ENCODE measurements at regions not wholly inside any gene's neighbourhood (a gene's known extent, or its start where the extent isn't known, plus 50 kb on each side); places are given as distances from the start of the nearest gene placed in this dataset.
"Not testable (repeated sequence)": the region's sequence is repeated elsewhere in the genome, so short reads cannot be mapped to it uniquely, and the experiment has no call there.

DNA sequence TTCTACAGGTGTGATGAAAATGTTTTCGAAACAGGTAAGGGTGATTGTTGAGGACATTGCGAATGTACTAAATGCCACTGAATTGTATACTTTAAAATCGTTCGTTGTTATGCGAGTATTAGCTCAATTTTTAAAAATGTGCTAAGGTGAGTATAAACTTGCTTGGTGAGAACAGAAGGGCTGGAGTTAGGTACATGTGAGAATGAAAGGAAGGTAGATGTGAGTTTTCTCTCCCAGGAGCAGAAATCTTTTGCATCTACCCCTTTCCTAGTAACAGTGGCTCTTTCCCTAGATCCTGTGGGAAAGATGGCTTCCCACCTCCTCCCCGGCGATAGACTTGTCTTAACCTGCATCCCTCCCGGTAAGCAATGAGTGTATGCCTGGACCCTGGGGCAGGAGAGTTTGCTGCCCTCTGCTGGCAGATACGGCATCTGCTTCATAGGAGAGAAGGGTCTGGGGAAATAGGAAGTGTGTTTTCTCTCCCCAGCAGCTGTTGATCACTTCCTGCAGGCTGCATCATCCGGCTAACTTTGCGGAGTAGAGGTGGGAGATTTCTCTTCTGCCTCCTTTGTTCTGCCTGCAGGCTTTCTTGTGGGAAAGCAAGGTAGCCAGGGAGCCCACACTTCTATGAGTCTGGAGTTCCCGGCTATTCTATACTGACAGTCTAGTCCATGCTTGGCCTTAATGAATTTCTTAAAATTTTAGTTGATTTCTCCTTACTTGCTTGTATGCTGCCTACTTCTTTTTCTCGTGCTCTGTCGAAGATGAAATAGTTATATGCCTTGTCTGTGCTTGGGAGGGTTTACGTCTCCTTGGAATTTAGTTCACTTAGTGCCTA lies 373.3 kb upstream of the SEMA6A start:
- no peak overlapping the region for H3K27ac ChIP-seq (ENCODE audit: insufficient read length, low read depth, low read length)
- DNase-seq: peak; percentile 96
- no peak overlapping the region for H4K91ac ChIP-seq (ENCODE audit: insufficient read length, low read depth, low read length)
- no peak overlapping the region for H3K14ac ChIP-seq (ENCODE audit: insufficient read depth, low read length)
- peaks cover 8 to 15% of the 10 kb centered on the region in 2 experiments for H3K9me3 Mint-ChIP-seq
- H3K4ac ChIP-seq (ENCODE audit: low read depth, low read length): no peak overlapping the region
- no peaks in the 10 kb centered on the region for H3K9me3 ChIP-seq (ENCODE audit: control insufficient read depth, low read depth, low read length)
- H2BK20ac ChIP-seq (ENCODE audit: low read depth, low read length, poor library complexity, severe bottlenecking): no peak overlapping the region
- H3K79me2 ChIP-seq (ENCODE audit: insufficient read depth, low read length): no peaks in the 10 kb centered on the region
- no peak overlapping the region for H3K56ac ChIP-seq (ENCODE audit: insufficient read length, low read depth, low read length)
- H3K4me1 ChIP-seq (ENCODE audit: insufficient read depth, low read length): peaks cover 6% of the 10 kb centered on the region; the same call in 1 of the 2 replicates
- H2AFZ ChIP-seq (ENCODE audit: low read length): no peak overlapping the region
- H3T11ph ChIP-seq (ENCODE audit: low read length): no peak overlapping the region
- H3K4me3 Mint-ChIP-seq: no peak overlapping the region
- peaks cover 5 to 14% (median 7%) of the 10 kb centered on the region in 3 experiments; a peak in 4 of 7 replicates for H3K36me3 Mint-ChIP-seq (ENCODE audit: insufficient read depth in 1 of 3, low read depth in 3 of 3)
- H3K4me2 ChIP-seq (ENCODE audit: insufficient read depth, insufficient read length, low read length): no peak overlapping the region
- no peak overlapping the region for H4K5ac ChIP-seq (ENCODE audit: insufficient read length, low read depth, low read length)
- no peaks in the 10 kb centered on the region for H3K27me3 Mint-ChIP-seq (ENCODE audit: low read depth)
- peak overlapping the region in 2 of 3 experiments; percentile 10 to 26; a peak in 1 of 7 replicates for H3K27ac Mint-ChIP-seq
- no peak overlapping the region for H2BK12ac ChIP-seq (ENCODE audit: insufficient read length, low read depth, low read length)
- H3K27me3 ChIP-seq (ENCODE audit: insufficient read depth, low read length): no peaks in the 10 kb centered on the region
- no peaks in the 10 kb centered on the region for H3K23me2 ChIP-seq (ENCODE audit: insufficient read length, low read depth, low read length, poor library complexity, severe bottlenecking)
- H3K18ac ChIP-seq (ENCODE audit: insufficient read length, low read depth, low read length): no peak overlapping the region
- no peak overlapping the region for H4K8ac ChIP-seq (replicated peaks; ENCODE audit: insufficient read length, low read depth, low read length)
- no peak overlapping the region for H3K9ac ChIP-seq (ENCODE audit: extremely low read depth, insufficient read length, low read length)
- no peak overlapping the region for H3K23ac ChIP-seq (ENCODE audit: insufficient read length, low read depth, low read length)
- no peak overlapping the region for H2AK5ac ChIP-seq (ENCODE audit: insufficient read length, low read length)
- peaks cover 22 to 43% of the 10 kb centered on the region in 2 experiments for H3K4me1 Mint-ChIP-seq
- TF ChIP-seq, protein P1, sequence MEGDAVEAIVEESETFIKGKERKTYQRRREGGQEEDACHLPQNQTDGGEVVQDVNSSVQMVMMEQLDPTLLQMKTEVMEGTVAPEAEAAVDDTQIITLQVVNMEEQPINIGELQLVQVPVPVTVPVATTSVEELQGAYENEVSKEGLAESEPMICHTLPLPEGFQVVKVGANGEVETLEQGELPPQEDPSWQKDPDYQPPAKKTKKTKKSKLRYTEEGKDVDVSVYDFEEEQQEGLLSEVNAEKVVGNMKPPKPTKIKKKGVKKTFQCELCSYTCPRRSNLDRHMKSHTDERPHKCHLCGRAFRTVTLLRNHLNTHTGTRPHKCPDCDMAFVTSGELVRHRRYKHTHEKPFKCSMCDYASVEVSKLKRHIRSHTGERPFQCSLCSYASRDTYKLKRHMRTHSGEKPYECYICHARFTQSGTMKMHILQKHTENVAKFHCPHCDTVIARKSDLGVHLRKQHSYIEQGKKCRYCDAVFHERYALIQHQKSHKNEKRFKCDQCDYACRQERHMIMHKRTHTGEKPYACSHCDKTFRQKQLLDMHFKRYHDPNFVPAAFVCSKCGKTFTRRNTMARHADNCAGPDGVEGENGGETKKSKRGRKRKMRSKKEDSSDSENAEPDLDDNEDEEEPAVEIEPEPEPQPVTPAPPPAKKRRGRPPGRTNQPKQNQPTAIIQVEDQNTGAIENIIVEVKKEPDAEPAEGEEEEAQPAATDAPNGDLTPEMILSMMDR (conservative IDR thresholded peaks at IDR 0.05): peak; percentile 97
- WGBS (ENCODE audit: extremely low coverage, insufficient read length, low lambda C conversion rate): no CpG with 5 or more reads among the region's 15 CpGs
- no peaks in the 10 kb centered on the region for H3K79me1 ChIP-seq (ENCODE audit: insufficient read depth, low read depth, low read length, poor library complexity, severe bottlenecking)
- no peaks in the 10 kb centered on the region for H4K20me1 ChIP-seq (ENCODE audit: control insufficient read depth, insufficient read depth, insufficient read length)
- no peak overlapping the region for H2BK120ac ChIP-seq (ENCODE audit: low read depth, low read length, poor library complexity, severe bottlenecking)
- H2BK5ac ChIP-seq (ENCODE audit: insufficient read length, low read length): no peak overlapping the region
- H2BK15ac ChIP-seq (ENCODE audit: low read depth, low read length): no peak overlapping the region

DNA sequence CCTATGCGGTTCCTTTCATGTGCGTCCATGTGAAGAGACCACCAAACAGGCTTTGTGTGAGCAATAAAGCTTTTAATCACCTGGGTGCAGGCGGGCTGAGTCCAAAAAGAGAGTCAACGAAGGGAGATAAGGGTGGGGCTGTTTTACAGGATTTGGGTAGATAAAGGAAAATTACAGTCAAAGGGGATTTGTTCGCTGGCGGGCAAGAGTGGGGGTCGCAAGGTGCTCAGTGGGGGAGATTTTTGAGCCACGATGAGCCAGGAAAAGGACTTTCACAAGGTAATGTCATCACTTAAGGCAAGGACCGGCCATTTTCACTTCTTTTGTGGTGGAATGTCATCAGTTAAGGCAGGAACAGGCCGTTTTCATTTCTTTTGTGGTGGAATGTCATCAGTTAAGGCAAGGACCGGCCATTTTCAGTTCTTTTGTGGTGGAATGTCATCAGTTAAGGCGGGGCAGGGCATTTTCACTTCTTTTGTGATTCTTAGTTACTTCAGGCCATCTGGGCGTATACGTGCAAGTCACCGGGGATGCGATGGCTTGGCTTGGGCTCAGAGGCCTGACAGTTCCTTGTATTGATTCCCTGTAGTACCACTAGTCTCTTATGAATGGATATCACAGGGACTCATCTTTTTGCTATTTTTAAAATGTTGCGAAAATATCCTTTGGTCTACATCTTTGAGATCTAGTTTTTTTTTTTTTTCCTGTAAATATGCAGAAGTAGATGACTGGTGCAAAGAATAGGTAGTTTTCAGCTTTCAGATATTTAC lies 371.2 kb upstream of the SEMA6A start:
- not testable (repeated sequence) for H2BK5ac ChIP-seq (ENCODE audit: insufficient read length, low read length); H3K79me2 ChIP-seq (ENCODE audit: insufficient read depth, low read length); H4K5ac ChIP-seq (ENCODE audit: insufficient read length, low read depth, low read length); H3K27me3 Mint-ChIP-seq (ENCODE audit: low read depth); H2BK120ac ChIP-seq (ENCODE audit: low read depth, low read length, poor library complexity, severe bottlenecking); H2BK12ac ChIP-seq (ENCODE audit: insufficient read length, low read depth, low read length); H3K4me3 Mint-ChIP-seq; H2BK15ac ChIP-seq (ENCODE audit: low read depth, low read length); H3K18ac ChIP-seq (ENCODE audit: insufficient read length, low read depth, low read length); H3K9ac ChIP-seq (ENCODE audit: extremely low read depth, insufficient read length, low read length); H3K4me2 ChIP-seq (ENCODE audit: insufficient read depth, insufficient read length, low read length); H3K27ac ChIP-seq (ENCODE audit: insufficient read length, low read depth, low read length); H3K56ac ChIP-seq (ENCODE audit: insufficient read length, low read depth, low read length); H3K23ac ChIP-seq (ENCODE audit: insufficient read length, low read depth, low read length); H4K8ac ChIP-seq (replicated peaks; ENCODE audit: insufficient read length, low read depth, low read length); H3K9me3 ChIP-seq (ENCODE audit: control insufficient read depth, low read depth, low read length); H3K14ac ChIP-seq (ENCODE audit: insufficient read depth, low read length); H3K23me2 ChIP-seq (ENCODE audit: insufficient read length, low read depth, low read length, poor library complexity, severe bottlenecking); H3K4ac ChIP-seq (ENCODE audit: low read depth, low read length); H2AK5ac ChIP-seq (ENCODE audit: insufficient read length, low read length); H3K27me3 ChIP-seq (ENCODE audit: insufficient read depth, low read length); H3T11ph ChIP-seq (ENCODE audit: low read length); H3K4me1 ChIP-seq (ENCODE audit: insufficient read depth, low read length); H3K79me1 ChIP-seq (ENCODE audit: insufficient read depth, low read depth, low read length, poor library complexity, severe bottlenecking); H4K20me1 ChIP-seq (ENCODE audit: control insufficient read depth, insufficient read depth, insufficient read length); H2AFZ ChIP-seq (ENCODE audit: low read length); H2BK20ac ChIP-seq (ENCODE audit: low read depth, low read length, poor library complexity, severe bottlenecking); H4K91ac ChIP-seq (ENCODE audit: insufficient read length, low read depth, low read length)
- Mint-ChIP-seq H3K9me3 (peaks cover 8 to 15% of the 10 kb centered on the region in 2 experiments), H3K36me3 (ENCODE audit: insufficient read depth in 1 of 3, low read depth in 3 of 3) (peaks cover 5 to 14% (median 7%) of the 10 kb centered on the region in 3 experiments; a peak in 4 of 7 replicates), H3K4me1 (peaks cover 27 to 53% of the 10 kb centered on the region in 2 experiments), H3K27ac (peak overlapping the region; percentile 46 to 90 (median 70); a peak in 5 of 7 replicates)
- WGBS (ENCODE audit: extremely low coverage, insufficient read length, low lambda C conversion rate): no CpG with 5 or more reads among the region's 17 CpGs
- DNase-seq: peak; percentile 79
